ENCODE measurements at regions not wholly inside any gene's neighbourhood (a gene's known extent, or its start where the extent isn't known, plus 50 kb on each side); places are given as distances from the start of the nearest gene placed in this dataset.

- TF ChIP-seq CTCF (IDR thresholded peaks at IDR 0.05; ENCODE audit: poor library complexity) = no peak
- no peak for TF ChIP-seq EZH2phosphoT487 (IDR thresholded peaks at IDR 0.05; ENCODE audit: low read depth, severe bottlenecking, unreplicated experiment)
- TF ChIP-seq EZH2 (IDR thresholded peaks at IDR 0.05; ENCODE audit: borderline replicate concordance) = no peak
These were observed 499.0 kb downstream of the GALC start for GRCh38 chr14:87494010-87494409.

All from hepatocyte (in vitro differentiated cells).